Endodermal cell (in vitro differentiated cells): ENCODE measurements at regions not wholly inside any gene's neighbourhood (a gene's known extent, or its start where the extent isn't known, plus 50 kb on each side); places are given as distances from the start of the nearest gene placed in this dataset.

Experiments used
- DNase-seq: peaks from one replicate; pipeline ENCODE4 v3.0.0-alpha.2; 2017
- H3K27ac ChIP-seq: 2 replicates; pipeline ENCODE4 v1.5.1; 2013; ENCODE audit warnings: mild to moderate bottlenecking, low read depth, low read length, moderate library complexity
- H3K27me3 ChIP-seq: 2 replicates; pipeline ENCODE4 v1.6.1; 2013; ENCODE audit warnings: mild to moderate bottlenecking, low read length, moderate library complexity; ENCODE audit not compliant: insufficient read depth, control insufficient read depth, poor library complexity, severe bottlenecking
- H3K36me3 ChIP-seq: 2 replicates; pipeline ENCODE4 v1.7.0; 2013; ENCODE audit warnings: mild to moderate bottlenecking, low read length, moderate library complexity; ENCODE audit not compliant: control insufficient read depth, insufficient read depth
- H3K4me1 ChIP-seq: one replicate; pipeline ENCODE4 v1.7.0; 2013; ENCODE audit warnings: low read length; ENCODE audit not compliant: control insufficient read depth, insufficient read depth
- H3K4me3 ChIP-seq: 2 replicates; pipeline ENCODE4 v1.5.1; 2013; ENCODE audit warnings: mild to moderate bottlenecking, low read length, moderate library complexity
- H3K9ac ChIP-seq: 2 replicates; pipeline ENCODE4 v1.6.1; 2013; ENCODE audit warnings: mild to moderate bottlenecking, low read length, moderate library complexity; ENCODE audit not compliant: poor library complexity, severe bottlenecking; ENCODE audit errors: extremely low read depth
- H3K9me3 ChIP-seq: 2 replicates; pipeline ENCODE4 v1.6.1; 2013; ENCODE audit warnings: mild to moderate bottlenecking, low read length, moderate library complexity; ENCODE audit not compliant: control insufficient read depth
- H3K27ac Mint-ChIP-seq: 2 replicates; pipeline ENCODE4 v1.8.0; 2020; ENCODE audit warnings: mixed read lengths
- H3K27me3 Mint-ChIP-seq: 2 replicates; pipeline ENCODE4 v1.8.0; 2021; ENCODE audit warnings: mild to moderate bottlenecking, mixed read lengths; ENCODE audit not compliant: insufficient read depth
- H3K36me3 Mint-ChIP-seq: 2 replicates; pipeline ENCODE4 v1.8.0; 2020; ENCODE audit warnings: low read depth, mixed read lengths
- H3K4me1 Mint-ChIP-seq: 2 replicates; pipeline ENCODE4 v1.8.0; 2020; ENCODE audit warnings: mixed read lengths
- H3K4me3 Mint-ChIP-seq: 2 replicates; pipeline ENCODE4 v1.8.0; 2020; ENCODE audit warnings: mild to moderate bottlenecking, moderate library complexity, mixed read lengths
- H3K9me3 Mint-ChIP-seq: 2 replicates; pipeline ENCODE4 v1.8.0; 2020; ENCODE audit warnings: mild to moderate bottlenecking, mixed read lengths
- WGBS, 2 experiments: methylation state at CpG; one replicate each; pipeline versions ENCODE4 v1.1.5 to v1.1.7; 2013; ENCODE audit warnings: missing lambda C conversion rate in 2 of 2, mixed read lengths in 1 of 2; ENCODE audit not compliant: insufficient coverage in 1 of 2, insufficient read length in 1 of 2; 5-methylcytosine and 5-hydroxymethylcytosine counted together
- TF ChIP-seq, protein P1 (sequence below): fragments of 200-600 bp; sonication (generic); conservative IDR thresholded peaks from 2 replicates; pipeline ENCODE4 v1.5.0; 2021; ENCODE audit warnings: antibody characterized with exemption, mild to moderate bottlenecking

- no peaks in the 10 kb centered on the region for H3K27me3 ChIP-seq
- Mint-ChIP-seq H3K4me3 (no peak overlapping the region), H3K36me3 (no peaks in the 10 kb centered on the region), H3K27me3 (peaks cover 8% of the 10 kb centered on the region), H3K27ac (no peak overlapping the region), H3K9me3 (no peaks in the 10 kb centered on the region), H3K4me1 (peaks cover 12% of the 10 kb centered on the region)
- DNase-seq = no peak
- TF ChIP-seq, protein P1, sequence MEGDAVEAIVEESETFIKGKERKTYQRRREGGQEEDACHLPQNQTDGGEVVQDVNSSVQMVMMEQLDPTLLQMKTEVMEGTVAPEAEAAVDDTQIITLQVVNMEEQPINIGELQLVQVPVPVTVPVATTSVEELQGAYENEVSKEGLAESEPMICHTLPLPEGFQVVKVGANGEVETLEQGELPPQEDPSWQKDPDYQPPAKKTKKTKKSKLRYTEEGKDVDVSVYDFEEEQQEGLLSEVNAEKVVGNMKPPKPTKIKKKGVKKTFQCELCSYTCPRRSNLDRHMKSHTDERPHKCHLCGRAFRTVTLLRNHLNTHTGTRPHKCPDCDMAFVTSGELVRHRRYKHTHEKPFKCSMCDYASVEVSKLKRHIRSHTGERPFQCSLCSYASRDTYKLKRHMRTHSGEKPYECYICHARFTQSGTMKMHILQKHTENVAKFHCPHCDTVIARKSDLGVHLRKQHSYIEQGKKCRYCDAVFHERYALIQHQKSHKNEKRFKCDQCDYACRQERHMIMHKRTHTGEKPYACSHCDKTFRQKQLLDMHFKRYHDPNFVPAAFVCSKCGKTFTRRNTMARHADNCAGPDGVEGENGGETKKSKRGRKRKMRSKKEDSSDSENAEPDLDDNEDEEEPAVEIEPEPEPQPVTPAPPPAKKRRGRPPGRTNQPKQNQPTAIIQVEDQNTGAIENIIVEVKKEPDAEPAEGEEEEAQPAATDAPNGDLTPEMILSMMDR = no peak
- peaks cover 6% of the 10 kb centered on the region for H3K4me1 ChIP-seq
- H3K27ac ChIP-seq = no peak overlapping the region
- H3K4me3 ChIP-seq = no peak overlapping the region
- H3K9me3 ChIP-seq = no peaks in the 10 kb centered on the region
- no peak overlapping the region for H3K9ac ChIP-seq
- H3K36me3 ChIP-seq = no peaks in the 10 kb centered on the region
- WGBS, 2 experiments = 86 to 94% methylated on average over 2 to 9 of the region's 9 CpGs
Observed at GRCh38 chr10:78932861-78933260, 135.9 kb upstream of the ZMIZ1 start.

GRCh38 chr10:78933828-78934531 is 134.8 kb upstream of the ZMIZ1 start:
- H3K4me3 ChIP-seq = no peak overlapping the region
- no peaks in the 10 kb centered on the region for H3K36me3 ChIP-seq
- TF ChIP-seq, protein P1 = no peak
- peaks cover 8% of the 10 kb centered on the region for H3K27me3 Mint-ChIP-seq
- no peaks in the 10 kb centered on the region for H3K36me3 Mint-ChIP-seq
- peaks cover 15% of the 10 kb centered on the region for H3K4me1 ChIP-seq
- no peak for DNase-seq
- H3K27ac Mint-ChIP-seq = no peak overlapping the region
- 89 to 93% methylated on average over 10 to 13 of the region's 14 CpGs for WGBS, 2 experiments
- H3K4me1 Mint-ChIP-seq = peaks cover 21% of the 10 kb centered on the region
- no peak overlapping the region for H3K27ac ChIP-seq
- H3K9me3 ChIP-seq = no peaks in the 10 kb centered on the region
- no peaks in the 10 kb centered on the region for H3K27me3 ChIP-seq
- no peaks in the 10 kb centered on the region for H3K9me3 Mint-ChIP-seq
- H3K9ac ChIP-seq = no peak overlapping the region
- no peak overlapping the region for H3K4me3 Mint-ChIP-seq

GRCh38 chr10:78934532-78934898 is 134.3 kb upstream of the ZMIZ1 start:
- 83 to 89% methylated on average over 1 to 3 of the region's 3 CpGs for WGBS, 2 experiments
- Mint-ChIP-seq H3K4me1 (peaks cover 21% of the 10 kb centered on the region), H3K27ac (no peak overlapping the region), H3K9me3 (no peaks in the 10 kb centered on the region), H3K27me3 (peaks cover 8% of the 10 kb centered on the region), H3K4me3 (no peak overlapping the region), H3K36me3 (no peaks in the 10 kb centered on the region)
- Histone ChIP-seq H3K27ac (no peak overlapping the region), H3K27me3 (no peaks in the 10 kb centered on the region), H3K9me3 (no peaks in the 10 kb centered on the region), H3K9ac (no peak overlapping the region), H3K4me1 (peaks cover 15% of the 10 kb centered on the region), H3K4me3 (no peak overlapping the region), H3K36me3 (no peaks in the 10 kb centered on the region)
- DNase-seq = no peak
- TF ChIP-seq, protein P1 = no peak
